ENCODE measurements at regions not wholly inside any gene's neighbourhood (a gene's known extent, or its start where the extent isn't known, plus 50 kb on each side); places are given as distances from the start of the nearest gene placed in this dataset.

- DNase-seq (ENCODE audit: low read depth in 2 of 2): no peak
Measured at GRCh38 chr11:115561116-115561515, 56.9 kb upstream of the CADM1 start.

DNA sequence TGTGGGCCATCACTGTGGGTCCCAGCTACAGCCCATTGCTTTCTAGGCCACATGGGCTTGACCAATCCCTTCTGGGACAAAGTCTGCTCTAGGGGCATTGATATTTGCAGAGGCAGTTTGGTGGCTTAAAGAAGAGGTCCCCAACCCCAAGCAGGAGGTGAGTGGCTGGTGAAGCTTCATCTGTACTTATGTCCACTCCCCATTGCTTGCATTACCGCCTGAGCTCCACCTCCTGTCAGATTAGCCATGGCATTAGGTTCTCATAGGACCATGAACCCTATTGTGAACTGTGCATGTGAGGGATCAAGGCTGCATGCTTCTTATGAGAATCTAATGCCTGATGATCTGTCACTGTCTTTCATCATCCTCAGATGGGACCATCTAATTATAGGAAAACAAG is 54.4 kb upstream of the CADM1 start:
- no peak for DNase-seq (ENCODE audit: low read depth in 2 of 2)

DNA sequence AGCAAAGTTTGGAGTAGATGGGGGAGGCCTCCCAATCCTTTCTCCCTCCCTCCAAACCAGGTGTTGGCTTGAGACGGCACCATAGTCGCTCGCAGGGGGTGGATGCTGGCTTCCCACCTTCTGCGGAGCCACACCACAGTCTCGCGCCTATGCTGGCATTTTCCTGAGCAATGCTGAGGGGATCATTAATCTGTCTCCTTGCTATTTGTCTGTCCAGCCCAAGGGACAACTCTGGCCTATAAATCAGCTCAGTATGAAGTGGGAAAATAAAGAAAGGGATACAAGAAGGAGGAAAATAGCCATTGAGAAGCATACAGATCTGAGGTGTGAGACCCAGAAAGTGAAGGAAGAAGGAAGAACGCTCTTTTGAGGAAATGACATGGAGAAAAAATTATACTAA is 53.5 kb upstream of the CADM1 start:
- no peak for DNase-seq (ENCODE audit: low read depth in 2 of 2)

DNA sequence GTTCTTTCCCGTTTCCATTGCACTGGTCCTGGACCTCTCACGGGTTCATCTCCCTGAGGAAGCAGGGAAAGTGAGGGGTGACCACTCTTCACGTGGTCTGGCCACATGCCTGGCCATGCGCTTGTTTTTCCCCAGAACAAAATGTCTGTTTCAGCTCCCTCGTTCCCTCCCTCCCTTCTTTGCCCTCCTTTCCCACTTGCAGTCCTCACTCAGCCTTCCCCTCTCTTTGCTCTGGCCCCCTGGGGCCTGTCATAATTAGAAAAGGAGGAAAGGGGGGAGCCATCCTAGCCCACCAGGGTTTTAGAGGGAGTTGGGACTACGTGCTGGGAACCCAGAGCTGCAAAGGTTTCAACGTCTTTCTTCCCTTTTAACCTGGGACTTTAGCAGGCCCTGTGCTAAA is 52.8 kb upstream of the CADM1 start:
- DNase-seq (ENCODE audit: low read depth in 2 of 2): no peak

GRCh38 chr11:115555336-115556090 is 51.3 kb upstream of the CADM1 start:
- DNase-seq (ENCODE audit: low read depth in 2 of 2): no peak

Data from activated CD4-positive, alpha-beta T cell treated with anti-CD3 and anti-CD28 coated beads for 24 hours (primary cell).